Activated CD8-positive, alpha-beta memory T cell treated with anti-CD3 and anti-CD28 coated beads, Interleukin-2, amount 50 U/mL, for 4 hours (primary cell): ENCODE measurements at regions not wholly inside any gene's neighbourhood (a gene's known extent, or its start where the extent isn't known, plus 50 kb on each side); places are given as distances from the start of the nearest gene placed in this dataset.
"Not testable (repeated sequence)": the region's sequence is repeated elsewhere in the genome, so short reads cannot be mapped to it uniquely, and the experiment has no call there.

ENCODE experiments used
- DNase-seq: peaks from one replicate; pipeline ENCODE4 v3.0.0-alpha.2; 2020

DNA sequence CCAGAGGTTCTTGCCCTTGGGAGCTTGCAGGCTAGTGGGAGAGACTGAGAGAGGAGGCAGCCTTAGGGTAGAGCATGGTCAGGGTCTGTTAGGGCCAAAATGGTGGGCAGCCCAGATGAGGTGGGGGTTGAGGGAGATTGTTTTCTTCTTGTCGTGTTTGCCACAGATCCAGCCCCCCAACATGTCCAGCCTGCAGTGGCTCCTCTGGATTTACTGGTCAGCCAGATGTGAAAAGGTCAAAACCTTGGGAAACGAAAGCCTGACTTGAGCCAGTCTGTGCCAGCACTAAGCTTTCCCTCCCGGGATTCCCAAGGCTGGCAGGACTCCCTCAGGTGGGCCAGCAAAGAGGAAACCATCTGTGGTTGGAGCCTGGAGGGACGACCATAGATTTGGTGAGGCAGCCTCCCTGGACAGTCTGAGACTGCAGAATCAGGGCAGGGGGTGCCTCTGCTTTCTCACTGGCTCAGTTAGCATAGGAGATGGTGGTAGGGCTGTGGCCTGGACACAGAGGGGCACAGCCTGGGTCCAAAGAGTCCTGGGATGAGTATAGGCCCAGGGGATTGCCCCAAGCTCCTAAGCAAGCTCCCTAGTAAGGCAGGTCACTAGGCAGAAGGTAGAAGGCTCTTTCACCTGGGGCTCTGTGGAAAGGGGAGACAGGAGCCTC is 51.2 kb upstream of the PRR23C start:
- DNase-seq: no peak

DNA sequence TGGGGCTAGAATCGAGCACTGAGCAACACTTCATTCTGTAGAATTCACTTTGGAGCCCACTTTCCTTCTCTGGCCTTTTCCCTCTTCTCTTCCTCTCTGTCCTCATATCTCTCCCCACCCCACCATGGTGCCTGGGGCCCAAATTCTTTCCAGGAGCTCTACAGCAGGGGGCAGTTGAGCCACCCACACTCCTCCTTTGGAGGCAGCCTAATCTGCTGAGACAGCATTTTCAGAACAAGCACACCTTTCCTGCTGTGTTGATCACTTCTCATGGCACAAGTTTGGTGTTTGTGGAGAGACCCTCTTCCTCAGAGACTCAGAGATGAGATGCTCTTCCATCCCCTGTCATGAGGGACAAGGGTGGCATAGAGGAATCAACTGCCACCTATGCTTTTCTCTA is 52.0 kb upstream of the PRR23C start:
- DNase-seq: no peak

DNA sequence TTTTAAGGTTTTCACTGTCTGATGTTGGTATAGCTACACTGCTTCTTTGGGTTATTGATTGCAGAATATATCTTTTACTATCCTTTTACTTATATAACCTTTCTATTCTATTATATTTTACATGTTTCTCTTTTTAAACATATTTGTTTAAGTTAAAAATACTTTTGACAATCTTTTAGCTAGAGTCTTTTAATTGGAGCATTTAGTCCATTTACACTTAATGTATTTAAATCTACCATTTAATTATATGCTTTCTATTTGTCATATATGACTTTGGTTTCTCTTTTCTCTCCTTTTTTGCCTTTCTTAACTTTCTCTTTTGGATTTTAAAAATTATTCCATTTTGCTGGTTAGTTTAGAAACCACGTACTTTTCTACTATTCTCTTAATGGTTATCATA is 53.7 kb upstream of the PRR23C start:
- no peak for DNase-seq

DNA sequence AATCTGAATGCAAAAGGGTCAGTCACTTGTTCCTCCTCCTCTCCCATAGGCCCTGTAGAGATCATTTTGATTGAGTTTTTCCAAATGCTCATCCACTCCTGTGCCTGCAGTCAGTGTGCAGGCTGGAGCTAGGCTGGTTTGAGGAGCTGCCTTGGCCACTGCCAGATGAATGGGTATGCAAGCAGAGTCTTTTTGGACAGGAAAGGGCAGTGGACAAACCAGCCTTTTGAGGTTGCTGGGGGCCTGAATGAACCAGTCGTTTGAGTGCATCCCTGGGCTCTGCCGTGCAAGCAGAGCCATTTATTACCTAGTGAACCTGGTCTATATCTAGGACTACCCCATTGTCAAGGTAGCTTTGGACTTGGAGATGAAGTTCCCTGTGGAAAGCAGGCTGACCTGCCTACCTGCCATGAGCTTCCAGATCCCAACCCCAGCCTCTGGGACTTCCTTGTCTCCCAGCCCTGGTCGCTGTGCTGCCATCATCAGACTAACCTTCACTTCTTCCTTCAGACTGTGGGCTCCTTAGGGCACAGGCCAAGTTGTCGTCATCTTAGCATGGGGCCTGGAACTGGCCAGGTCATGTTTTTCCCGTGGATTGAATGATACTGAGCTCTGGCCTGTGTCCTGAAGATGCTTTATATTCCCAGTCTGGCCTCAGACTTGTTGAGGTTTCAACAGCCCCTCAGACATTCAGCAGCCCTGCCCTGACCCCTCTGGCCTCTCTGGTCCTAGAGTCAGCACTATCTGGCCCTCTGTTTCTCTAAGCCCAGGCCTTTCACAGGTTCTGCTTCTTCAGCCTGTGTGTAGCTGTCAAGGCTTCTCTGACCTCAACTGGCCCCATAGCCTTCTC is 55.5 kb upstream of the PRR23C start:
- no peak for DNase-seq

DNA sequence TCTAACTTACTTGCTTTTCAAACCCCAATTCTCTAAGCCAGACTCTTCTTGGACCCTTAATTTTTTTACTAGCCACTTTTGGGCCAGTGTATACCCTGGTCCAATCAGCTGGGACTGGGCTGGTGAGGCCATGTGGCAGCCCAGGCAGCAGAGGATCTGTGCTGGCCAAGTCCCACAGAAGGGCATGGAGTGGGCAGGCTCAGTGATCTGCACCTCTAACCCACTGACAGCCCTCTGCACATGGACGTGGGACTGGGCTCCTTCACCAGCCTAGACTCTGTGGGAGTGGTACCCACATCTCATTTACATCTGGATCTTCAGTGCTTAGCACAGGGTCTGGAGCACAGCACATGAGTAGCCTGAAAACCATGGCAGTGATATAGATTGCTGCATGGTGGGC is 56.1 kb upstream of the PRR23C start:
- no peak for DNase-seq

DNA sequence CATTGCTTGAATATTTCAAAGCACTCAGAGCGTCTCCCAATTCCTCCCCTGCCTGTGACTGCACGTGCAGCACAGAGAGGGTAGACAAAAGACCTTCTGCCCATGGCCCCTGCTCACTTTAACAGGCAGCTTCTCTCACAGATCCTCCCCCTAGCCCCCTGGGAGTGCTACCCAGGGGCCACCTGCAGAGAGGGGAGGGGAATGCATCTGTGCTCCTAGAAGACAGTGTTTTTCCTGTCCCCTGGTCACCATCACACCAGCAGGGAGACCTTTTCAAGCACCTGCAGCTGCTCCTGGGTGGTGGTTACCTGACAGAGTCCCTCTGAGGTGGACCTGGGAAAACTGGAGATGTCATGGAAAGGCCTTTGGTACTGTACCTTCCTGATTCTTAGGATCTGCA is 56.7 kb upstream of the PRR23C start:
- DNase-seq: no peak

DNA sequence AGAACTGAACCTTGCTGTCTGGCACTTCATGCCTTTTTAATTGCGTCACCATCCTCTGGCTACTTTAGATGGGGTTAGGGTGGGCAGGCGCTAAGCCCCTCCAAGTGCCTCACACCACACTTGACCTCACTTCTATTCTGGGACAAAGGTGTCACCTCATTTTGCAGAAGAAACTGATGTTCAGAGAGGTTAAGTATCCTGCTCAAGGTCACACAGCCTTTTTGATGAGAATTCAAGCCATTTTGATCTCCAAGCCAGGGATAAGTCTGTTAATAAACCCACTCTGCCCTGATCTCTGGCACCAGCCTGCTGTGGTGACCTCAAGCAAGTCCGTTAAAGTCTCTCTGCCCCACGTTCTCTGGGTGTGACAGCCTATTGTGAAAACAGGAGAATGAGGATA is 58.8 kb upstream of the PRR23C start:
- no peak for DNase-seq

DNA sequence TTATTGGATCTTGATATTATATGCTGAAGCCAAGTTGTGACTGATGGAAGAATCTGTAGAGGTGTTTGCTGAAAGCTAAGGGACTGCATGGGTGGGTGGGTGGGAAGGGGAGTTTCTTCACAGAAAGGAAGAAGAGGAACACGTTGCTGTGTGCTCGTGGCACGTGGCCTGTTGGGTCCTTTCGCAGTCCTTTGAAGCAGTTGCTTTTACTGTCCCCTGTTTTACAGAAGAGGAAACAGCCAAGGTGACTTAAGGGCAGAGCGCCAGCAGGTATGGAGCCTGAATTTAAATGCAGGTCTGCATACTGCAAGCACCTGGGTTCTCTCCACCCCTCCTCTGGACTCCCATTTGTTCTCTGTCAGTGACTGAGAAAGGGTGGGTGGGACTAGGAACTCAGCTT is 59.4 kb upstream of the PRR23C start:
- DNase-seq: no peak

DNA sequence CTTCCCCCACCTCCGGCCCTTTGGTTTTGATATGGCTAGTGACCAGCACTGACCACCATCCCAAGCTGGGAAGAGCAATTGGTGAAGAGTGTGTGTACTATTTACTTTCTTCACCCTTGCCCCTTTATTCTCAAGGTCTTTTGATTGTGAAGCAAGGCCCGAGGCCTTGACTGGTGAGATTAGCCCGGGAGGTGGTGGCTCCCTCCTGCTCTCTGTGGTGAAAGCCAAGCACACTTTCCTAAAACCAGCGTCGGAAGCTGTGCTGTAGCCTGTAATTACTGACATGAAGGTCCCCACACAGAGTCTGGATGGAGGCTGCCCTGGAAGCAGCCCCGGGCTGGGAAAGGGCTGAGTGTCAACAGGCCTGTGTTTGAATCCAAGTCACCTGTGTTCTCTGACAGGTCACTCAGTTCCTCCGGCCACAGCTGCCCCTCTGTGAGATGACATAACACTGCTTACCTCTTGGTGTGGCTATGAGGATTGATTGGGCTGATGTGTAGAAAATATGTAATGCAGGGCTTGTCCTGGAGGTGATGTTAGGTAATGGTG is 60.5 kb upstream of the PRR23C start:
- no peak for DNase-seq

DNA sequence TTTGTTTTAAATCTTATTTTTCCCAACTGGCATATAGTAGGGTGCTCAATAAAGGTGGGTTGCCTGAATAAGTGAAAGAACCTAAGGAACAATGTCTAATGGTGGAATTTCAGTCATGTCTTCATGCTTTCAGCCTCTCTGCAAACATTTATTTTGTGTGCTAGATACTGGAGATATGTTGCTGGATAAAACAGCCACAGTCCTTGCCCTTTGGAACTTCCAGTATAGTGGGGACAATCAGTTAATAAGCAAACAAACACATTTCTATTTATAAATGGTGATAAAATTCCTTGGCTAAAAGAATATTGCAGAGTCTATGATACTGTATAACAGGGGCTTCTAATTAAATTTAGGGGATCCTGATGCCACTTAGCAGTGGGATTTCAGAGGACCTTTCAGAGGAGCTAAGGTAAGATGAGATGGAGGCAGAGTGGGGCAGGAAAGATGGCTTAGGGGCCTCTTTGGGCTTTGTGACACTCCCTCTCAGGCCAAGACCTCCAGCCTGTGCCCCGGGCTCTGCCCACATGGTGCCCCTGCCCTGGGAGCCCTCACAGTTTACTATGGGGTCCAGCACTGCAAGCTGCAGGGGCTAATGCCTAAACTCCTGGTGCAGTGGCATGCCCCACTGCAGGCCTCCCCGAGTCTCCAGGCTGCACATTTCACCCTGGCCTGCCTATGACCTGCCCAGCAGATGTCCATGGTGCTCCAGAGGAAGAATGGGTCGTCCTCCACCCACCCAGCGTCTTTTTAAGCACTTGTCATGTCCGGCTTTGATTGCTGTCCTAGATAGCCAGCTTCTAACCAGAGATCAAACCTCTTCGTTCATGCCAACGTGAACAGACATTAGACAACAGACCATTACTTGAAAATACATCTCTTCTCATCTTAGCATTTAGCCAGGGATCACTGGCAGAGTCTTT is 61.6 kb upstream of the PRR23C start:
- DNase-seq: no peak

DNA sequence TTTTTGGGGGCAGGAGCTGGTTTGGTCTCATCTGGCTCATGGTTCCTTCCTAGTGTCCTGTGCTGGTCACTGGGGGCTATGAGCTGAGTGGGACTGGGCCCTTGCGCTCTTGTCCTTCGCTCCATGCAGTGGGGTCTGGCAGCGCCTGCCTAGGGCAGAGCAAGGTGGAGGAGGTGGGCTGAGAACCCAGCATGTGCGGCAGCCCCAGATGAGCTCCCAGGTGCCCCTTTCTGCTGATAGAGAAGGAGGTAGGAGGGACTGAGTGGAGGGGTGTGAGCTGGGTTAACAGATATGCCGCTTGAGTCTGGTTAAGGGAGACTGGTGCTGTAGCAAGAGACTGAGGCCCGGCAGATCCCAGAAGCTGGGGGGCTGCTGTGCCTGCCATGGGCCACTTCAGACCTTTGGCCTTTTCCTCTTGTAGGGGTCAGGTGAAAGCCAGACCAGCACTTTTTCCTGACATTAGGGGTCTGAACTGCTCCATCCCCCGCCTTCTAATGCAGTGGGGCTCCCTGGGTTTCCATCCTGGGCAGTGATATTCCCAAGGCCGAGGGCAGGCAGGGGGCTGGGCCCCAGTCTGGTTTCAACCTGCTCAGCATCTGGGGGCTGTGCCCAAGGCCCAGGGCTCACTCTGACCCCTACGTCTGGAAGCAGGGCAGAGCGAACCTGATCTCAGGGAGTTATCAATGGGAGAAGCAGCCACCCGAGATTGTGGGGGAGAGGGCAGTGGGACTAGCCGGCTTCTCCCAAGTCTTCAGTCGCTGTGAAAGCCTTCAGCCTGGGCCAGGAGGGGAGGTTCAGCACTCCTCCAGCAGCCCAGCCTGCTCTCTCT is 62.9 kb upstream of the PRR23C start:
- no peak for DNase-seq

DNA sequence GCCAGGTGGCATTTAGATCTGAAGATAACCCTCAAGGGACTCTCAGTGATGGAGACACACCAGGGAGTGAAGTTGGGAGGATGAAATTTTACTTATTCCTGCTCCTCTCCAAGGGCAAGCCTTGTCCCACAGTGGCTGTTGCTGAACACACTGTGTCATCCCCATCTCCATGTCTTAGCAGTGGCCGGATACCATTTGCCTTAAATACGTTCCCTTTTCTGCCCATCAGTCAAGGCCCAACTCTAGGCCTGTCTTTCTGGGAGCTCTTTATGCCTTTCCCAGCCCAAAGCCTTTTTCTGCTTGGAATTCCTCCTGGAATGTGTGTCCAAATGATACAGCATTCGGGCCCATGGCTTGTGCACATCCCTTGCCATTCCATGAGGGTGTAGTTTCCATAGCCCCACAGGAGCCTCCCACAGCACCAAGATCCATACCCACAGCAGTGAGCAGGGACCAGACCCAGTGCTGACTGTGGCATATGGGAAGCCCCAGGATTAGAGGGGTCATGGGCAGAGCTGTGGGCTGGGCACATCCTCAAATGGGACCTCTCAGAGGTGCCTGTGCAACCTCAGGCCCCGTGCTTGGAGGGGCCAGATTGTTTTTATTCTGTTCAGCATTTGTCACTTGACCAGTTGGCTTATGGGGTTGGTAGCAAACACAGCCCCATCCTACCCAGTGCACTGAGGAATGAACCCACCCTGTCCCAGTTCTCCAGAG is 63.7 kb upstream of the PRR23C start:
- no peak for DNase-seq

DNA sequence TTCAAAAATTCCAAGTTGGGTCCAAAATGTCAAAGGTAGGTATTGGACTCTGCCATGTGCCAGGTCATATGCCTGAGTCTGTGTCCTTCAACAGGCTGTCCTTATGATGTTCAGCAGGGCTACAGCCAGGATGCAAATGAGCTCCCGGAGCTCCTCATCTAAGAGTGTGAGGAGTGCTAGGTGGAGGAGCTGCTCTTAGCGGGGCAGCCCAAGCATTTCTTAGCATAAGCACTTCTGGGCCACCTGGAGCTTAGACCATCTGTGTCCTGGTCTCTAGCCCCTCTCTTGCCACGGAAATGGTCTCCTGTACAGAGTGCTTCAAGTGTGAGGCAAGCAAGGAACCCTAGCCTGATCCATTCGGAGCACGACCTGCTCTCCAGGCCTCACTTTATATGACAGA is 64.6 kb upstream of the PRR23C start:
- DNase-seq: no peak

DNA sequence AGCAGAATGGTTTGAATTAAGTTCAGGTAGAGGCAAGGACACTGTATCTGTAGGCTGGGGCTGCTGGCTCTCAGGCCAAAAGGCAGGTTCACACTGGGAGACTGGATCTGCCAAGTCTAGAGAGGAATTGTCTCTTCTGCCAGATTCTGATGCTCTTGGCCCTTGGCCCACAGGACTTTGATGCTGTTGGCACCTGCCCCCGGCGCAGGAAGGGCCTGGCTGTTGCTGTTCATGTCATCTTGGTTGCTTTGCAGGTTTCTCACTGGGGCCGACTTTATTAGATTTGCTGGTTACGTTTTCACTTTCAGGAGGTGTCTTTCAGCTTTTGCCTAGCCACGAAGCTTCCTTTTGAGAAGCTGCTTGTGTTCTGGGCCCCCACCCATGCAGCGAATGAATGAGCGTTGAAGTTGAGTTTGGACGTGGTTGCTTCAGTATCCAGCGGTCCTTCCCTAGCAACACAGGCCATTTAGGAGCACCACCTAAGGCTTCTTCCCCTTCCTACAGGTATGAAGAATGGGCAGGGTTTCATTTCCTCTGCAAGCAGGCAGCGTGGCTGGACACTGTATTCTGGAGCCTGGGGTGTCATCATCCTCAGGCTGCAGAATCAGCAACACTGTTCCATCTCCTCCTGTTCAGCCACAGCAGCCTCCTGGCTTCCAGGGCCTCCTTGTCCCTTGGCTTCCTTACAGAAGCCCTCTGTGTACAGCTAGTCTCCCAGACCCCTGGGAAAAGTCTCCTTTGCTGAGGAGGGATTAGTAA is 65.6 kb upstream of the PRR23C start:
- no peak for DNase-seq

DNA sequence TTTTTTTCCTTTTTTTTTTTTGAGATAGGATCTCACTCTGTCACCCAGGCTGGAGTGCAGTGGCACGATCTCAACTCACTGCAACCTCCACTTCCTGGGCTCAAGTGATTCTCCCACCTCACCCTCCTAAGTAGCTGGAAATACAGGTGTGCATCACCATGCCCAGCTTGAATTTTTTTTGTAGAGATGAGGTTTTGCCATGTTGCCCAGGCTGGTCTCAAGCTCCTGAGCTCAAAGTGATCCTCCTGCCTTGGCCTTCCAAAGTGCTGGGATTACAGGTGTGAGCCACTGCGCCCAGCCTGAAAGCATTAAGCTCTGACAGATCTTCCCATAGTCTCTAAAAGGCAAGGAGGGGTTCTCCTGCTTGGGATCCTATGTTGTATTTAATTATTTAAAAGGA is 66.2 kb upstream of the PRR23C start:
- DNase-seq: not testable (repeated sequence)

DNA sequence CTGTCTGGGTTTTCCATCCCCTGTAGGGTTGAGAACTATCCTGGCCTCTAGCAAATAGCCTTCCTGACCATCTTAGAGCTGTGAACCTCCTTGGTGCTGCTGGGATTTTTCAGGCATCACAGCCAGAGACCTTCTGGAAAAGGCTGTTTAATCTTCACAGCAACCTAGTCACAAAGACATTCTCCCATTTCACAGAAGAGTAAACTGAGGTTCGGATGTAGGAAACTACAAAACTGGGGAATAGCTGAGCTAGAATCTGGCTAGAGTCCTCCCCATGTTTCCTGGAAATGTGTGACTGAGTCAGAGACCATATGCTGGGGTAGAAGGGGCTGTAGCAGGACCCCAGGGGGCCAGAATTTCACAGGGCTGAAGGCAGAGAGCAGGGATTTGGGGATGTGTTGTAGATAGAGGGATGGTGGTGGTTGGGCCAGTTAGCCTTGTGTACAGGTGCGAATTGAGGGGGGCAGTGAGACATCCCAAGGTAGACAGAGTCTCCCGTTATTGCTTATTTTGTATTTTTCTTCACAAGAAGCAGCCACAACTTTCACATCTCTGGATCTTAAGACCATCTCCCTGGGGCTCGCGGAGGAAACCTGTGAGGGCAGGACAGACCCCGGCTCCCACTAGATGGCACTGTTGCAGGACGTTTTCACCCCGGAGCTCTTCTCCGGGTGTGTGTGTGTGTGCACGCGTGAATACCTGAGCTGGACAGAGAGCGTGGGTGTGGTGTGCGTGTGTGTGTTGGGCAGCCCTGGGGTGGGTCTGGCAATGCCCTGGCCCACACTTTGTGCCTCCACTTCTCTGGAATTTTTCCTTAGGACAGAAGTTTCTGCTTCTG is 66.9 kb upstream of the PRR23C start:
- DNase-seq: peak; percentile 43

DNA sequence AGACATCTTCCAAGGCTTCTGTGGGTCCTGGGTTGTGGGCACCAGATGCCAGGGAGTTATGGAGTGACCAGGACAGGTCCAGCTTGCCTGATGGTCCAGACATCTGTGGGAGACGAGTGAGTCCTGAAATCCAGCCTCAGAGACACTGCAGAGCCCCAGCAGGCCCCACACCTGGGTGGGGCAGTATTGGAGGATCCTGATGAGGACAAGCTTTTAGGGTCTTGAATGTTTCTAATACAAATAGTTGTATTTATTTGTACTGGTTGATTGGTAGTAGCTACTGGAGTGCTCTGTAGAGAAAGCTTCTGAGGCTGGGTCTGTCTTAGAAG is 67.5 kb upstream of the PRR23C start:
- no peak for DNase-seq

DNA sequence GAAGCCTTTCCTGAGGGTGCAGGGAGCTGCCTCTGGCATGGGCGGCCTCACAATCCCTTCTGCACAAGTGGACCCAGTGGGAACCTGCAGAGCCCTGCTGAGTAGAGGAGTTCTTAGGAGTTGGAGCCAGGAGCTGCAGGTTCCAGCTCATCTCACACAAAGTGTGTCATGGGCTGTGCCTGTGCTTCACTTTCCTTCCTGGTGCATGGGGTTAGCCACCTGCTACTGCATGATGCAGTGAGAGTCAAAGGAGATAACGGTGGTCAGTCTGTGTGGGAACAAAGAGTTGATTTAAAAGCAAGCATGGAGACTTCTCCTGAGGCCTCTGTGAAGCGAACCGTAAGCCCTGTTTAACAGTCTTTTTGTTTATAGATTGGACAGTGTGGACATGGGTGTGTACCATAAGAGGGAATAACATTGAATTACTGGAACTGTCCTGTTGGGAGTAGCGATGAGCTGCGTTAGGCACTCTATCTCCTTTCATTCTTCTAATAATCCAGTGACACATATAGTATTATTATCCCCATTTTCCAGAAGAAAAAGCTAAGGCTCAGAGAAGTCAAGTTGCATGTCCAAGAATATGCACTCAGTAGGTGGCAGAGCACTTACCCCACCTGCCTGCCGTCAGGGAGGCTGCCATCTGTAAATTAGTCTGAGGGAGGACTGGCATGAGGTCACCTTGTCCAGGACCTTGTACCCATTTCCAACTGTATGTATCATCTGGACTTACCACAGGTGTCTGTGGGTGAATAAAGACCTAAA is 68.7 kb upstream of the PRR23C start:
- DNase-seq: no peak

DNA sequence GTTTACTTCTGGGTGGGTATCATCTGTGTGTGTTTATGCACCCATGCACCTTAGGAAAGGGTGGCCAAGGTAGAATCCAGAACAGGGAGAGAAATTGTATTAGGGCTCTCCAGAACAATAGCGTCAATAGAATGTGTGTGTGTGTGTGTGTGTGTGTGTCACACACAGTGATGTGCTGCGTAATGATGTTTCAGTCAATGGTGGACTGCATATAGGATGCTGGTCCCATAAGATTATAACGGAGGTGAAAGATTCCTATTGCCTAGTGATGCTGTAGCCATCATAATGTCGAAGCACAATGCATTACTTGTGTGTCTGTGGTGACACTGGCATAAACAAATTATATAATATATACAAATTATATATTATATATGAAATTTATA is 69.3 kb upstream of the PRR23C start:
- no peak for DNase-seq
